ENCODE measurements at regions not wholly inside any gene's neighbourhood (a gene's known extent, or its start where the extent isn't known, plus 50 kb on each side); places are given as distances from the start of the nearest gene placed in this dataset.

GRCh38 chr1:193525917-193526710, 339.7 kb upstream of the B3GALT2 start:
- intact Hi-C loops (cut with DNase I): no loop called here
- no peaks in the 10 kb centered on the region for H3K9me3 ChIP-seq
- ATAC-seq: no peak
- H3K27ac ChIP-seq: no peak overlapping the region
- WGBS, 4 donors: 93 to 99% (median 95%) methylated on average over 3 of the region's 3 CpGs
- TF ChIP-seq CTCF (IDR thresholded peaks at IDR 0.05) (no peak), POLR2A (IDR thresholded peaks at IDR 0.05) (no peak)
- H3K36me3 ChIP-seq: no peaks in the 10 kb centered on the region
- H3K27me3 ChIP-seq: no peaks in the 10 kb centered on the region
- no peak for DNase-seq
- H3K4me3 ChIP-seq: no peak overlapping the region
- no peaks in the 10 kb centered on the region for H3K4me1 ChIP-seq

- ATAC-seq: no peak
- no peaks in the 10 kb centered on the region for H3K27me3 ChIP-seq
- no peaks in the 10 kb centered on the region for H3K4me1 ChIP-seq
- intact Hi-C loops (cut with DNase I): no loop called here
- H3K9me3 ChIP-seq: no peaks in the 10 kb centered on the region
- no peak overlapping the region for H3K4me3 ChIP-seq
- no peak for TF ChIP-seq CTCF (IDR thresholded peaks at IDR 0.05)
- TF ChIP-seq POLR2A (IDR thresholded peaks at IDR 0.05): no peak
- no peak for DNase-seq
- H3K27ac ChIP-seq: no peak overlapping the region
- no peaks in the 10 kb centered on the region for H3K36me3 ChIP-seq
Observed at GRCh38 chr1:193525411-193525810, 339.0 kb upstream of the B3GALT2 start.

GRCh38 chr1:193524616-193525015, 338.2 kb upstream of the B3GALT2 start:
- ATAC-seq: no peak
- WGBS, 4 donors: 93 to 97% (median 94%) methylated on average over 2 of the region's 2 CpGs
- H3K4me1 ChIP-seq: no peaks in the 10 kb centered on the region
- peaks cover 0 to 1% (median 0%) of the 10 kb centered on the region in 12 donors for H3K9me3 ChIP-seq
- H3K27me3 ChIP-seq: no peaks in the 10 kb centered on the region
- H3K36me3 ChIP-seq: no peaks in the 10 kb centered on the region
- no peak for DNase-seq
- no peak overlapping the region for H3K27ac ChIP-seq
- no peak for TF ChIP-seq CTCF (IDR thresholded peaks at IDR 0.05)
- no peak for TF ChIP-seq POLR2A (IDR thresholded peaks at IDR 0.05)
- intact Hi-C loops (cut with DNase I): no loop called here
- H3K4me3 ChIP-seq: no peak overlapping the region

- no peak for ATAC-seq
- WGBS, 4 donors: 68 to 81% (median 80%) methylated on average over 2 of the region's 2 CpGs
Observed at GRCh38 chr1:193524021-193524420, 337.6 kb upstream of the B3GALT2 start.

More at GRCh38 chr1:193524021-193524420, 337.6 kb upstream of the B3GALT2 start:
- Histone ChIP-seq H3K27ac (no peak overlapping the region), H3K36me3 (no peaks in the 10 kb centered on the region), H3K9me3 (peaks cover 0 to 3% (median 0%) of the 10 kb centered on the region in 12 donors), H3K27me3 (no peaks in the 10 kb centered on the region), H3K4me1 (no peaks in the 10 kb centered on the region), H3K4me3 (no peak overlapping the region)
- intact Hi-C loops (cut with DNase I): no loop called here
- no peak for DNase-seq
- TF ChIP-seq POLR2A (IDR thresholded peaks at IDR 0.05) (no peak), CTCF (IDR thresholded peaks at IDR 0.05) (no peak)

Data from heart left ventricle (tissue), 16 donors.